Chondrocyte (in vitro differentiated cells): ENCODE measurements at regions not wholly inside any gene's neighbourhood (a gene's known extent, or its start where the extent isn't known, plus 50 kb on each side); places are given as distances from the start of the nearest gene placed in this dataset.
A peak's percentile ranks its signal among the peaks of the same experiment; 100 is the strongest.

ENCODE experiments used
- DNase-seq: peaks from one replicate; pipeline ENCODE4 v3.0.0; 2021; ENCODE audit warnings: mixed read lengths, low spot score
- H3K27ac Mint-ChIP-seq: one replicate; pipeline ENCODE4 v1.8.0; 2021; ENCODE audit warnings: mild to moderate bottlenecking, moderate library complexity, mixed read lengths; ENCODE audit not compliant: unreplicated experiment
- H3K27me3 Mint-ChIP-seq: 2 replicates; pipeline ENCODE4 v1.8.0; 2021; ENCODE audit warnings: low read depth, mixed read lengths
- H3K36me3 Mint-ChIP-seq: 2 replicates; pipeline ENCODE4 v1.8.0; 2021; ENCODE audit warnings: low read depth, mixed read lengths
- H3K4me1 Mint-ChIP-seq: 2 replicates; pipeline ENCODE4 v1.8.0; 2021; ENCODE audit warnings: low read depth, mild to moderate bottlenecking, mixed read lengths
- H3K4me3 Mint-ChIP-seq: one replicate; pipeline ENCODE4 v1.8.0; 2021; ENCODE audit warnings: mild to moderate bottlenecking, moderate library complexity, mixed read lengths; ENCODE audit not compliant: unreplicated experiment
- H3K9me3 Mint-ChIP-seq: 2 replicates; pipeline ENCODE4 v1.8.0; 2021; ENCODE audit warnings: low read depth, mixed read lengths
- TF ChIP-seq, protein P1 (sequence below): fragments of 200-600 bp; sonication (generic); IDR thresholded peaks from 2 replicates; pipeline ENCODE4 v1.5.0; 2021; ENCODE audit warnings: antibody characterized with exemption, mild to moderate bottlenecking, moderate library complexity

- Mint-ChIP-seq H3K27ac (no peak overlapping the region), H3K4me1 (peaks cover 6% of the 10 kb centered on the region), H3K9me3 (no peaks in the 10 kb centered on the region), H3K4me3 (no peak overlapping the region), H3K36me3 (peaks cover 1% of the 10 kb centered on the region), H3K27me3 (no peaks in the 10 kb centered on the region)
- DNase-seq = no peak
- TF ChIP-seq, protein P1, sequence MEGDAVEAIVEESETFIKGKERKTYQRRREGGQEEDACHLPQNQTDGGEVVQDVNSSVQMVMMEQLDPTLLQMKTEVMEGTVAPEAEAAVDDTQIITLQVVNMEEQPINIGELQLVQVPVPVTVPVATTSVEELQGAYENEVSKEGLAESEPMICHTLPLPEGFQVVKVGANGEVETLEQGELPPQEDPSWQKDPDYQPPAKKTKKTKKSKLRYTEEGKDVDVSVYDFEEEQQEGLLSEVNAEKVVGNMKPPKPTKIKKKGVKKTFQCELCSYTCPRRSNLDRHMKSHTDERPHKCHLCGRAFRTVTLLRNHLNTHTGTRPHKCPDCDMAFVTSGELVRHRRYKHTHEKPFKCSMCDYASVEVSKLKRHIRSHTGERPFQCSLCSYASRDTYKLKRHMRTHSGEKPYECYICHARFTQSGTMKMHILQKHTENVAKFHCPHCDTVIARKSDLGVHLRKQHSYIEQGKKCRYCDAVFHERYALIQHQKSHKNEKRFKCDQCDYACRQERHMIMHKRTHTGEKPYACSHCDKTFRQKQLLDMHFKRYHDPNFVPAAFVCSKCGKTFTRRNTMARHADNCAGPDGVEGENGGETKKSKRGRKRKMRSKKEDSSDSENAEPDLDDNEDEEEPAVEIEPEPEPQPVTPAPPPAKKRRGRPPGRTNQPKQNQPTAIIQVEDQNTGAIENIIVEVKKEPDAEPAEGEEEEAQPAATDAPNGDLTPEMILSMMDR = no peak
Measured at GRCh38 chr4:55723403-55723802, 87.3 kb upstream of the NMU start.

- no peaks in the 10 kb centered on the region for H3K27me3 Mint-ChIP-seq
Measured at GRCh38 chr4:55725057-55725456, 89.0 kb upstream of the NMU start.

GRCh38 chr4:55727746-55728145 lies 91.6 kb upstream of the NMU start:
- TF ChIP-seq, protein P1 = no peak
- Mint-ChIP-seq H3K9me3 (no peaks in the 10 kb centered on the region), H3K4me1 (peaks cover 16% of the 10 kb centered on the region), H3K27me3 (no peaks in the 10 kb centered on the region), H3K36me3 (peaks cover 1% of the 10 kb centered on the region), H3K27ac (peak overlapping the region; percentile 66), H3K4me3 (no peak overlapping the region)
- DNase-seq = no peak

More at GRCh38 chr4:55725057-55725456, 89.0 kb upstream of the NMU start:
- Mint-ChIP-seq H3K4me1 (peaks cover 6% of the 10 kb centered on the region), H3K36me3 (peaks cover 1% of the 10 kb centered on the region), H3K27ac (no peak overlapping the region), H3K9me3 (no peaks in the 10 kb centered on the region), H3K4me3 (no peak overlapping the region)
- TF ChIP-seq, protein P1 = no peak
- no peak for DNase-seq

DNA sequence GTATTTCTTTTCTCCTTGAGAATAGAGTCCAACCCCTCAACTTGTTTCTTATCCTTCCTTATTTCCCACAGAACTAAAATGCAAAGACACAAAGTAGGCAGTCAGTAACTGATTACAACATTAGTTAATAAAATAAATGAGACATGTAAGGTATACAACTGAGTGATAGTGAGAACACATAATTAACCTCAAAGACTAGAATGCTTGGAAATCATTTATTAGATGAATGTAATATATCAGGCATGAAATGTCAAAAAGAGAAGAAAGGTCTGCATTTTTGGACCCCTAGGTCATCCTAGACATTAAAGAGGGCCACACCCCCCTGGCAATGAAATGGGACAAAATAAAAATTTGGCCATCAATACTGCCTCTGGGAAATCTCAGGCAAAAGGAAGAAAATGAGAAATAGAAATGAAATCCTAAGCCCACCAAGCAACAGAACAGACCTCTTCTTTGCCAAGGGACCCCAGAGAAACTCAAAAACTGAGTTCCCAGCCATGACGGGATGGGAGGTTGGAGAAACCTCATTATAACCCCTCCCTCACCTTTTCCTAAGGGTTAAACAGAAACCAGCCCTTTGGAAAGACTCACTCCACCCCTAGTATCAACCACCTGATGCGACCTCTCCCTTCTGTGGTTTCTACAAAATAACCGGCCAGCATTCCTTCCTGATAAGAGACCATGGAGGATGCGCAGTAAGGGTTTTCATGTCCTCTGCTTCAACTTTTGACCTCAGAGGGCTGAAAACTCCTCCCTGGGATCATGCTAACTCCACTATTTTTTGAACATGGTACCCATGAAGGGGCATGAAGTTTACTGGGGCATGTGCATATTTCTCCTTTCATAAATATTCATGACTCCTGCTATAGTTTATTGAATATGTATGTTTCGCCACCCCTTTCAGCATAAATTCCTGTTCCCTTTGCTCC lies 90.0 kb upstream of the EXOC1L start:
- no peaks in the 10 kb centered on the region for H3K9me3 Mint-ChIP-seq

GRCh38 chr4:55730280-55730931 lies 89.2 kb upstream of the EXOC1L start:
- DNase-seq = no peak
- Mint-ChIP-seq H3K27ac (no peak overlapping the region), H3K4me3 (no peak overlapping the region), H3K4me1 (peaks cover 24% of the 10 kb centered on the region), H3K36me3 (peaks cover 1% of the 10 kb centered on the region), H3K9me3 (no peaks in the 10 kb centered on the region), H3K27me3 (peaks cover 3% of the 10 kb centered on the region)
- TF ChIP-seq, protein P1 = no peak

More for the DNA sequence above, 90.0 kb upstream of the EXOC1L start:
- Mint-ChIP-seq H3K27me3 (no peaks in the 10 kb centered on the region), H3K4me3 (no peak overlapping the region), H3K4me1 (peaks cover 24% of the 10 kb centered on the region), H3K27ac (no peak overlapping the region), H3K36me3 (peaks cover 1% of the 10 kb centered on the region)
- TF ChIP-seq, protein P1 = no peak
- DNase-seq = no peak
